SK-N-SH treated with all-trans-retinoic acid at 6 μM for 48 hours (cell line): ENCODE measurements at regions not wholly inside any gene's neighbourhood (a gene's known extent, or its start where the extent isn't known, plus 50 kb on each side); places are given as distances from the start of the nearest gene placed in this dataset.

Experiments used
- ARNTL ChIP-seq: fragments of 450-650 bp; formaldehyde crosslinking; IDR thresholded peaks from 2 replicates; pipeline ENCODE4 v1.5.0; 2020; ENCODE audit warnings: low read depth, mild to moderate bottlenecking, moderate library complexity, borderline replicate concordance
- PPARA ChIP-seq: fragments of 250-450 bp; sonication (Bioruptor Pico); IDR thresholded peaks from 2 replicates; pipeline ENCODE4 v1.5.0; 2020; ENCODE audit warnings: mild to moderate bottlenecking, borderline replicate concordance
- RARB ChIP-seq: fragments of 250-450 bp; sonication (Bioruptor Pico); IDR thresholded peaks from 2 replicates; pipeline ENCODE4 v1.8.0; 2021; ENCODE audit warnings: mild to moderate bottlenecking, moderate library complexity
- SNAI2 ChIP-seq: fragments of 250-450 bp; sonication (Bioruptor Pico); IDR thresholded peaks from 2 replicates; pipeline ENCODE4 v1.5.0; 2020; ENCODE audit warnings: mild to moderate bottlenecking, moderate library complexity
- ZFP30 ChIP-seq: fragments of 450-650 bp; formaldehyde crosslinking; IDR thresholded peaks from 2 replicates; pipeline ENCODE4 v1.5.0; 2022; ENCODE audit warnings: mild to moderate bottlenecking, moderate library complexity
- ZNF565 ChIP-seq: fragments of 450-650 bp; formaldehyde crosslinking; conservative IDR thresholded peaks from 2 replicates; pipeline ENCODE4 v1.5.0; 2020; ENCODE audit warnings: low read depth, mild to moderate bottlenecking, moderate library complexity
- TF ChIP-seq, protein P1 (sequence below): fragments of 250-450 bp; sonication (Bioruptor Pico); IDR thresholded peaks from 2 replicates; pipeline ENCODE4 v1.5.1; 2020; ENCODE audit warnings: low read depth, mild to moderate bottlenecking, moderate library complexity
- TF ChIP-seq, protein P2 (sequence below): fragments of 250-450 bp; sonication (Bioruptor Pico); IDR thresholded peaks from 2 replicates; pipeline ENCODE4 v1.8.0; 2020; ENCODE audit warnings: mild to moderate bottlenecking, moderate library complexity, borderline replicate concordance

DNA sequence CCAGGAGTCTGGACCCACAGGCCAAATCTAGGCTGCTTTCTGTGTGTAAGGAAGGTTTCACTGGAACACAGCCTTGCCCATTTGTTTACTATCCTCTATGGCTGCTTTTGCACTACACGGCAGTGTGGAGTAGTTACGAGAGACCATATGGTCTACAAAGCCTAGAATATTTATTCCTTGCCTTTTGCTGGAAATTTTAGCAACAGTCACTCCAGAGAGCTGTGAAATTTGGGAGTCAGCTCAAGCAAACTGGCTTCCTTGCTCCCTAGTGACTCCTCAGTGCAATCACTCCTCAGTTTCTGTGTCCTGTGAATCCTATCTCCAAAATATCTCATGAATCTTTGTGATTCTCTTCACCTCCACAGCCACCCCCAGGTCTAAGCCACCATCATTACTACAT lies 99.0 kb upstream of the CPEB2 start:
- TF ChIP-seq SNAI2 (CRISPR knock-in tag): no peak
- TF ChIP-seq RARB (CRISPR knock-in tag): no peak
- TF ChIP-seq ZFP30: no peak
- TF ChIP-seq, protein P1, sequence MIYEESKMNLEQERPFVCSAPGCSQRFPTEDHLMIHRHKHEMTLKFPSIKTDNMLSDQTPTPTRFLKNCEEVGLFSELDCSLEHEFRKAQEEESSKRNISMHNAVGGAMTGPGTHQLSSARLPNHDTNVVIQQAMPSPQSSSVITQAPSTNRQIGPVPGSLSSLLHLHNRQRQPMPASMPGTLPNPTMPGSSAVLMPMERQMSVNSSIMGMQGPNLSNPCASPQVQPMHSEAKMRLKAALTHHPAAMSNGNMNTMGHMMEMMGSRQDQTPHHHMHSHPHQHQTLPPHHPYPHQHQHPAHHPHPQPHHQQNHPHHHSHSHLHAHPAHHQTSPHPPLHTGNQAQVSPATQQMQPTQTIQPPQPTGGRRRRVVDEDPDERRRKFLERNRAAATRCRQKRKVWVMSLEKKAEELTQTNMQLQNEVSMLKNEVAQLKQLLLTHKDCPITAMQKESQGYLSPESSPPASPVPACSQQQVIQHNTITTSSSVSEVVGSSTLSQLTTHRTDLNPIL (CRISPR knock-in tag): no peak
- no peak for TF ChIP-seq ZNF565 (CRISPR knock-in tag)
- TF ChIP-seq, protein P2, sequence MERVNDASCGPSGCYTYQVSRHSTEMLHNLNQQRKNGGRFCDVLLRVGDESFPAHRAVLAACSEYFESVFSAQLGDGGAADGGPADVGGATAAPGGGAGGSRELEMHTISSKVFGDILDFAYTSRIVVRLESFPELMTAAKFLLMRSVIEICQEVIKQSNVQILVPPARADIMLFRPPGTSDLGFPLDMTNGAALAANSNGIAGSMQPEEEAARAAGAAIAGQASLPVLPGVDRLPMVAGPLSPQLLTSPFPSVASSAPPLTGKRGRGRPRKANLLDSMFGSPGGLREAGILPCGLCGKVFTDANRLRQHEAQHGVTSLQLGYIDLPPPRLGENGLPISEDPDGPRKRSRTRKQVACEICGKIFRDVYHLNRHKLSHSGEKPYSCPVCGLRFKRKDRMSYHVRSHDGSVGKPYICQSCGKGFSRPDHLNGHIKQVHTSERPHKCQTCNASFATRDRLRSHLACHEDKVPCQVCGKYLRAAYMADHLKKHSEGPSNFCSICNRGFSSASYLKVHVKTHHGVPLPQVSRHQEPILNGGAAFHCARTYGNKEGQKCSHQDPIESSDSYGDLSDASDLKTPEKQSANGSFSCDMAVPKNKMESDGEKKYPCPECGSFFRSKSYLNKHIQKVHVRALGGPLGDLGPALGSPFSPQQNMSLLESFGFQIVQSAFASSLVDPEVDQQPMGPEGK: no peak
- TF ChIP-seq ARNTL: no peak
- no peak for TF ChIP-seq PPARA (CRISPR knock-in tag)
